ENCODE measurements at regions not wholly inside any gene's neighbourhood (a gene's known extent, or its start where the extent isn't known, plus 50 kb on each side); places are given as distances from the start of the nearest gene placed in this dataset.

DNA sequence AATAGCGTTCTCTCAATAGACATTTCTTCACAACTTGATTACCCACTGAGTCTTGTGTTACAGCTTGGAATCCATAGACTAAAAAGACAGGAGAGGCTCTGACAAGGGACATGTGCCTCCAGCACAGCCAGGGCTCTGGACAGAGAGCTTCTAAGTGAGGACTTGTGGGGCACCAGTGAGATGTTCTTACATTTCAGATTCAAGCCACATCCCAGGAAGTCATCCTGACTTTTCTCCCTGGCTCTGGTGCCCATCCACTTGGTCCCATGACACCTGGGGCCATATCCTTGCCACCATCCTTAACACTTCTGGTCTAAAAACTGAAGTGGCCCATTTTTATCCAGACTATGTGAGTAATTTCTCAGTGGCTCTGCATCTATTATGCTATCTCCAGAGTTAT lies 440.1 kb downstream of the TCERG1L start:
- intact Hi-C loops (cut with micrococcal nuclease; ENCODE audit: unreplicated experiment) (no loop called here), in situ Hi-C loops (cut with HindIII; ENCODE audit: low pct_unique_long_range_greater_than_20kb, low sequenced_read_pairs) (no loop called here)
- ATAC-seq (no peak), DNase-seq (ENCODE audit: low read depth, low spot score) (no peak)
- Histone ChIP-seq H3K4me1 (ENCODE audit: control insufficient read depth, insufficient read depth, low read length) (no peaks in the 10 kb centered on the region), H3K9me3 (ENCODE audit: control insufficient read depth, insufficient read depth, low read depth, low read length) (no peaks in the 10 kb centered on the region), H3K27me3 (ENCODE audit: control insufficient read depth, insufficient read depth, low read length) (peaks cover 5% of the 10 kb centered on the region), H3K36me3 (ENCODE audit: control insufficient read depth, insufficient read depth, low read length) (no peaks in the 10 kb centered on the region), H3K27ac (ENCODE audit: low read length) (no peak overlapping the region), H3K4me3 (ENCODE audit: low read depth in 2 of 2, low read length in 2 of 2) (no peak overlapping the region)
- no TSS peak for BruUV-seq (replicated peaks)
- CTCF ChIA-PET = no interaction called here
- no peak for TF ChIP-seq TCF7L2 (IDR thresholded peaks at IDR 0.05; ENCODE audit: low read depth, low read length)
- TF ChIP-seq, protein P1, sequence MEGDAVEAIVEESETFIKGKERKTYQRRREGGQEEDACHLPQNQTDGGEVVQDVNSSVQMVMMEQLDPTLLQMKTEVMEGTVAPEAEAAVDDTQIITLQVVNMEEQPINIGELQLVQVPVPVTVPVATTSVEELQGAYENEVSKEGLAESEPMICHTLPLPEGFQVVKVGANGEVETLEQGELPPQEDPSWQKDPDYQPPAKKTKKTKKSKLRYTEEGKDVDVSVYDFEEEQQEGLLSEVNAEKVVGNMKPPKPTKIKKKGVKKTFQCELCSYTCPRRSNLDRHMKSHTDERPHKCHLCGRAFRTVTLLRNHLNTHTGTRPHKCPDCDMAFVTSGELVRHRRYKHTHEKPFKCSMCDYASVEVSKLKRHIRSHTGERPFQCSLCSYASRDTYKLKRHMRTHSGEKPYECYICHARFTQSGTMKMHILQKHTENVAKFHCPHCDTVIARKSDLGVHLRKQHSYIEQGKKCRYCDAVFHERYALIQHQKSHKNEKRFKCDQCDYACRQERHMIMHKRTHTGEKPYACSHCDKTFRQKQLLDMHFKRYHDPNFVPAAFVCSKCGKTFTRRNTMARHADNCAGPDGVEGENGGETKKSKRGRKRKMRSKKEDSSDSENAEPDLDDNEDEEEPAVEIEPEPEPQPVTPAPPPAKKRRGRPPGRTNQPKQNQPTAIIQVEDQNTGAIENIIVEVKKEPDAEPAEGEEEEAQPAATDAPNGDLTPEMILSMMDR (IDR thresholded peaks at IDR 0.05) = no peak
- TF ChIP-seq POLR2AphosphoS5 (IDR thresholded peaks at IDR 0.05; ENCODE audit: low read depth, low read length) = no peak
- TF ChIP-seq, protein P2, sequence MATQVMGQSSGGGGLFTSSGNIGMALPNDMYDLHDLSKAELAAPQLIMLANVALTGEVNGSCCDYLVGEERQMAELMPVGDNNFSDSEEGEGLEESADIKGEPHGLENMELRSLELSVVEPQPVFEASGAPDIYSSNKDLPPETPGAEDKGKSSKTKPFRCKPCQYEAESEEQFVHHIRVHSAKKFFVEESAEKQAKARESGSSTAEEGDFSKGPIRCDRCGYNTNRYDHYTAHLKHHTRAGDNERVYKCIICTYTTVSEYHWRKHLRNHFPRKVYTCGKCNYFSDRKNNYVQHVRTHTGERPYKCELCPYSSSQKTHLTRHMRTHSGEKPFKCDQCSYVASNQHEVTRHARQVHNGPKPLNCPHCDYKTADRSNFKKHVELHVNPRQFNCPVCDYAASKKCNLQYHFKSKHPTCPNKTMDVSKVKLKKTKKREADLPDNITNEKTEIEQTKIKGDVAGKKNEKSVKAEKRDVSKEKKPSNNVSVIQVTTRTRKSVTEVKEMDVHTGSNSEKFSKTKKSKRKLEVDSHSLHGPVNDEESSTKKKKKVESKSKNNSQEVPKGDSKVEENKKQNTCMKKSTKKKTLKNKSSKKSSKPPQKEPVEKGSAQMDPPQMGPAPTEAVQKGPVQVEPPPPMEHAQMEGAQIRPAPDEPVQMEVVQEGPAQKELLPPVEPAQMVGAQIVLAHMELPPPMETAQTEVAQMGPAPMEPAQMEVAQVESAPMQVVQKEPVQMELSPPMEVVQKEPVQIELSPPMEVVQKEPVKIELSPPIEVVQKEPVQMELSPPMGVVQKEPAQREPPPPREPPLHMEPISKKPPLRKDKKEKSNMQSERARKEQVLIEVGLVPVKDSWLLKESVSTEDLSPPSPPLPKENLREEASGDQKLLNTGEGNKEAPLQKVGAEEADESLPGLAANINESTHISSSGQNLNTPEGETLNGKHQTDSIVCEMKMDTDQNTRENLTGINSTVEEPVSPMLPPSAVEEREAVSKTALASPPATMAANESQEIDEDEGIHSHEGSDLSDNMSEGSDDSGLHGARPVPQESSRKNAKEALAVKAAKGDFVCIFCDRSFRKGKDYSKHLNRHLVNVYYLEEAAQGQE (IDR thresholded peaks at IDR 0.05; ENCODE audit: insufficient read depth in 1 of 2, low read depth in 2 of 2, low read length in 1 of 2) = no peak
- no peak for TF ChIP-seq SIN3A (IDR thresholded peaks at IDR 0.05; ENCODE audit: borderline replicate concordance, insufficient read depth, low read depth, low read length)
- POLR2A ChIA-PET = no interaction called here

DNA sequence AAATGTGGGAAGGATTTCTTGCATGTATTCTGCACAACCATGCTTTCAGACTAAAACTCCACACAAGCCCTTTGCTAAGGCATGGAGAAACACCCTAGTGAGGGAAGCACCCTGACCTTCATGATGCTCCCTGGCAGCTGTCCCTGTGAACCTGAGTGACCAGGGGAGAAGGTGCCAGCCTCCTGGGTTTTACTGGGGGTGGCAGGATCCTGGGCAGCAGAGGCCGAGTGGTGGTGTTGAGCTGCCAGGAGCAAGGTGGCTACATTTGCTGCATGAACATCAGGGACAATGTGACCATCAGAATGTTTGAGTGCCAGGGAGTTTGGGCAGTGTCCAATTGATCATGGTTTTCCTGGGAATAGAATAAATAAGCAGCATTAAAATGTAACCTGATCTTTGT lies 437.9 kb downstream of the TCERG1L start:
- no peak overlapping the region for H3K27ac ChIP-seq (ENCODE audit: low read length)
- no peak for DNase-seq (ENCODE audit: low read depth, low spot score)
- TF ChIP-seq POLR2AphosphoS5 (IDR thresholded peaks at IDR 0.05; ENCODE audit: low read depth, low read length) (no peak), SIN3A (IDR thresholded peaks at IDR 0.05; ENCODE audit: borderline replicate concordance, insufficient read depth, low read depth, low read length) (no peak), TCF7L2 (IDR thresholded peaks at IDR 0.05; ENCODE audit: low read depth, low read length) (no peak)
- TF ChIP-seq, protein P1 (IDR thresholded peaks at IDR 0.05) = no peak
- TF ChIP-seq, protein P2 (IDR thresholded peaks at IDR 0.05; ENCODE audit: insufficient read depth in 1 of 2, low read depth in 2 of 2, low read length in 1 of 2) = no peak
- no peaks in the 10 kb centered on the region for H3K9me3 ChIP-seq (ENCODE audit: control insufficient read depth, insufficient read depth, low read depth, low read length)
- BruUV-seq (replicated peaks) = no TSS peak
- no peak for ATAC-seq
- CTCF ChIA-PET = no interaction called here
- intact Hi-C loops (cut with micrococcal nuclease; ENCODE audit: unreplicated experiment) (no loop called here), in situ Hi-C loops (cut with HindIII; ENCODE audit: low pct_unique_long_range_greater_than_20kb, low sequenced_read_pairs) (no loop called here)
- no peaks in the 10 kb centered on the region for H3K36me3 ChIP-seq (ENCODE audit: control insufficient read depth, insufficient read depth, low read length)
- peaks cover 10% of the 10 kb centered on the region for H3K27me3 ChIP-seq (ENCODE audit: control insufficient read depth, insufficient read depth, low read length)
- H3K4me3 ChIP-seq (ENCODE audit: low read depth in 2 of 2, low read length in 2 of 2) = no peak overlapping the region
- POLR2A ChIA-PET = no interaction called here
- H3K4me1 ChIP-seq (ENCODE audit: control insufficient read depth, insufficient read depth, low read length) = no peaks in the 10 kb centered on the region
